ENCODE measurements at regions not wholly inside any gene's neighbourhood (a gene's known extent, or its start where the extent isn't known, plus 50 kb on each side); places are given as distances from the start of the nearest gene placed in this dataset.
"Not testable (repeated sequence)": the region's sequence is repeated elsewhere in the genome, so short reads cannot be mapped to it uniquely, and the experiment has no call there.

- no peak for DNase-seq
Observed at GRCh38 chrX:39245024-39245423, 443.8 kb downstream of the MID1IP1 start.

GRCh38 chrX:39247536-39247935 lies 446.3 kb downstream of the MID1IP1 start:
- DNase-seq = no peak

GRCh38 chrX:39248330-39248729 lies 447.1 kb downstream of the MID1IP1 start:
- no peak for DNase-seq

- DNase-seq = no peak
Observed at GRCh38 chrX:39249999-39250398, 448.7 kb downstream of the MID1IP1 start.

- DNase-seq = no peak
Observed at GRCh38 chrX:39251995-39252394, 450.7 kb downstream of the MID1IP1 start.

GRCh38 chrX:39253551-39253950 lies 452.3 kb downstream of the MID1IP1 start:
- DNase-seq = no peak

GRCh38 chrX:39258331-39258730 lies 457.1 kb downstream of the MID1IP1 start:
- DNase-seq = peak in 1 of 2 experiments; percentile 4

- DNase-seq = no peak
Observed at GRCh38 chrX:39260965-39261364, 459.7 kb downstream of the MID1IP1 start.

- DNase-seq = peak; percentile 32 to 75
Observed at GRCh38 chrX:39261446-39262147, 460.3 kb downstream of the MID1IP1 start.

GRCh38 chrX:39262641-39263040 lies 461.4 kb downstream of the MID1IP1 start:
- no peak for DNase-seq

GRCh38 chrX:39264023-39264422 lies 462.8 kb downstream of the MID1IP1 start:
- no peak for DNase-seq

- DNase-seq = no peak
Observed at GRCh38 chrX:39267176-39267575, 465.9 kb downstream of the MID1IP1 start.

- DNase-seq = no peak
Observed at GRCh38 chrX:39268207-39268606, 466.9 kb downstream of the MID1IP1 start.

- DNase-seq = no peak
Observed at GRCh38 chrX:39275500-39276068, 474.3 kb downstream of the MID1IP1 start.

- DNase-seq = not testable (repeated sequence)
Observed at GRCh38 chrX:39277685-39278390, 476.6 kb downstream of the MID1IP1 start.

GRCh38 chrX:39283239-39283638 lies 482.0 kb downstream of the MID1IP1 start:
- DNase-seq = no peak

GRCh38 chrX:39288592-39288991 lies 487.3 kb downstream of the MID1IP1 start:
- DNase-seq = no peak

- no peak for DNase-seq
Observed at GRCh38 chrX:39289827-39290226, 488.6 kb downstream of the MID1IP1 start.

GRCh38 chrX:39293203-39293602 lies 491.9 kb downstream of the MID1IP1 start:
- no peak for DNase-seq

- DNase-seq = no peak
Observed at GRCh38 chrX:39296472-39296871, 495.2 kb downstream of the MID1IP1 start.

GRCh38 chrX:39298821-39299220 lies 497.6 kb downstream of the MID1IP1 start:
- DNase-seq = no peak

GRCh38 chrX:39299615-39300014 lies 498.4 kb downstream of the MID1IP1 start:
- peak; percentile 29 to 49 for DNase-seq

- DNase-seq = no peak
Observed at GRCh38 chrX:39301036-39301435, 499.8 kb downstream of the MID1IP1 start.

GRCh38 chrX:39302838-39303237 lies 501.6 kb downstream of the MID1IP1 start:
- DNase-seq = no peak

Data from NCI-H526 (cell line).